ENCODE measurements at regions not wholly inside any gene's neighbourhood (a gene's known extent, or its start where the extent isn't known, plus 50 kb on each side); places are given as distances from the start of the nearest gene placed in this dataset.

DNA sequence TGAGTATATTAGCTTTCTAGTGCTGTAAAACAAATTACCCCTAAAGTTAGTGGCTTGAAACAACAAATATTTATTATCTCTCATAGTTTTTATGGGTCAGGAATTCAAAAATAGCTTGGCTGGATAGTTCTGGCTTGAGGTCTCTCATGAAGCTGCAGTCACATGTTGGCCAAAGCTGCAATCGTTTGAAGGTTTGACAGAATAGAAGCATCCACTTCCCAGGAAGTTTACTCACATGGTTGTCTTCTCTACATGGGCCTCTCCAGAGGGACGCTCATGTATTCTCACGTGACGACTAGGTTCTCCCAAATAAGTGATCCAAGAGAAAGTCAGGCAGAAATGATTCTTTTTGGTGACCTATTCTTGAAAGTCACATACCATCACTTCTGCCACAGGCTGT lies 99.1 kb downstream of the NIBAN1 start:
- Histone ChIP-seq H3K4me3 (no peak overlapping the region), H3K4me1 (ENCODE audit: control insufficient read depth in 1 of 2, low read depth in 2 of 2) (peaks cover 29 to 51% of the 10 kb centered on the region in 2 donors), H3K36me3 (no peaks in the 10 kb centered on the region), H3K27me3 (replicated peaks; ENCODE audit: insufficient read depth) (no peaks in the 10 kb centered on the region), H3K9me3 (no peaks in the 10 kb centered on the region), H3K27ac (peak overlapping the region; percentile 1 to 14)
- DNase-seq (ENCODE audit: low spot score), result no peak
- no peak for ATAC-seq (ENCODE audit: insufficient number of reproducible peaks, low FRiP score, low read depth)
- TF ChIP-seq, protein P1, sequence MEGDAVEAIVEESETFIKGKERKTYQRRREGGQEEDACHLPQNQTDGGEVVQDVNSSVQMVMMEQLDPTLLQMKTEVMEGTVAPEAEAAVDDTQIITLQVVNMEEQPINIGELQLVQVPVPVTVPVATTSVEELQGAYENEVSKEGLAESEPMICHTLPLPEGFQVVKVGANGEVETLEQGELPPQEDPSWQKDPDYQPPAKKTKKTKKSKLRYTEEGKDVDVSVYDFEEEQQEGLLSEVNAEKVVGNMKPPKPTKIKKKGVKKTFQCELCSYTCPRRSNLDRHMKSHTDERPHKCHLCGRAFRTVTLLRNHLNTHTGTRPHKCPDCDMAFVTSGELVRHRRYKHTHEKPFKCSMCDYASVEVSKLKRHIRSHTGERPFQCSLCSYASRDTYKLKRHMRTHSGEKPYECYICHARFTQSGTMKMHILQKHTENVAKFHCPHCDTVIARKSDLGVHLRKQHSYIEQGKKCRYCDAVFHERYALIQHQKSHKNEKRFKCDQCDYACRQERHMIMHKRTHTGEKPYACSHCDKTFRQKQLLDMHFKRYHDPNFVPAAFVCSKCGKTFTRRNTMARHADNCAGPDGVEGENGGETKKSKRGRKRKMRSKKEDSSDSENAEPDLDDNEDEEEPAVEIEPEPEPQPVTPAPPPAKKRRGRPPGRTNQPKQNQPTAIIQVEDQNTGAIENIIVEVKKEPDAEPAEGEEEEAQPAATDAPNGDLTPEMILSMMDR (IDR thresholded peaks at IDR 0.05), result no peak

DNA sequence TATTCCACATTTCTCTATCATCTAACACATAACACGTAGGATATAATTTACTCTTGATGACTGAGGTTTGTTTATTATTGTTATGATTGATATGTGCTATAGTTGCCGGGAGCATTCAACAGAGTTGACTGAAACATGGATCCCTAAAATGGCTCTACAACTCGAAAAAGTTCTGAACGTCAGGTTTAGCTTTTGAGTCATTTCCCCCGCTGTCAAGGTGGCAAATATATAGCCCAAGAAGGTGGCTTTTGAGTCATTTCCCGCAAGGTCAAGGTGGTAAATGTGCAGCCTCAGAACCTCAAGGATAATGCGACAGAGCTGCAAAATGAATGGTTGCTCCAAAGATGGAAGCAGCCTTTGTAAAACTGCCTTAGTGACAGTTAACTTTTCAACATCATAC lies 104.0 kb downstream of the NIBAN1 start:
- no peaks in the 10 kb centered on the region for H3K36me3 ChIP-seq
- TF ChIP-seq, protein P1 (IDR thresholded peaks at IDR 0.05), result no peak
- H3K27ac ChIP-seq, result no peak overlapping the region
- no peak for ATAC-seq (ENCODE audit: insufficient number of reproducible peaks, low FRiP score, low read depth)
- peaks cover 22 to 34% of the 10 kb centered on the region in 2 donors for H3K4me1 ChIP-seq (ENCODE audit: control insufficient read depth in 1 of 2, low read depth in 2 of 2)
- no peak overlapping the region for H3K4me3 ChIP-seq
- H3K27me3 ChIP-seq (replicated peaks; ENCODE audit: insufficient read depth), result no peaks in the 10 kb centered on the region
- H3K9me3 ChIP-seq, result no peaks in the 10 kb centered on the region
- no peak for DNase-seq (ENCODE audit: low spot score)

GRCh38 chr1:184867866-184868689 lies 106.2 kb downstream of the NIBAN1 start:
- H3K9me3 ChIP-seq, result no peaks in the 10 kb centered on the region
- no peaks in the 10 kb centered on the region for H3K36me3 ChIP-seq
- H3K4me1 ChIP-seq (ENCODE audit: control insufficient read depth in 1 of 2, low read depth in 2 of 2), result peaks cover 22 to 31% of the 10 kb centered on the region in 2 donors
- no peaks in the 10 kb centered on the region for H3K27me3 ChIP-seq (replicated peaks; ENCODE audit: insufficient read depth)
- TF ChIP-seq, protein P1 (IDR thresholded peaks at IDR 0.05), result no peak
- no peak for DNase-seq (ENCODE audit: low spot score)
- H3K4me3 ChIP-seq, result no peak overlapping the region
- no peak for ATAC-seq (ENCODE audit: insufficient number of reproducible peaks, low FRiP score, low read depth)
- peak overlapping the region; percentile 70 to 71 for H3K27ac ChIP-seq

DNA sequence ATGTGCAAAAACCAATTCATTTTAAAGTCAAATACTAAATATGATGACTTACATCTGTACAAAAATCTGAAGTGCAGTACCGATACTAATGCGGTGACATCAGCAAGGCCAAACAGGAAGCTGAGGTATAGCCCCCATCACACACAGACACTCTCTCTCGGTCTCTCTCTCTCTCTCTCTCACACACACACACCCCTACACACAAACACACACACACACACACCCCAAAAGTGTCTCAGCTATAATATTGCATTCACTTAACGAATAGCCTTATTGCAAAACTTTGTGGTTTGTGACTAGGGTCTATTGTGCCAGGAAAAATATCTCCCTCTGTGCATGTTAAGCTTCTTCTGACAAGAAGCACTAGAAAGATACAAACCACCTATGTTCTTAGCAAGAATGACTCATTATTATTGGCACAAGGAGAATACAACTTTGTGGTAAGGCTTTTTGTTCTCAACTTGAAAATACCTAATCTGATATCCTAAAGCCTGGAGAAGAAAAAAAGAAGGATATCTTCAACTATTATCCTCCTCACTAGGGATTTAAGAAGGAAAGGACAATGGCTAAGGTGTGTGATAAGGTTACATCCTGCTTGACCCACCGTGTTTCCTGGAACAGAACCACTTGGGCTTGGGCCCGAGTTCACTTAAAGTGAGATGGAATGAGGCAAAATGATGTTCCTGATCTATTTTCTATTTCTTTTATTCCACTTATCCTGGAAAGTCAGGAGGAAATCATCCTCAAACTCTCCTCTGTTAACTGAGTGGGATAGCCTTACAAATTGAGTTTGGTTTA lies 107.1 kb downstream of the NIBAN1 start:
- Histone ChIP-seq H3K27me3 (replicated peaks; ENCODE audit: insufficient read depth) (no peaks in the 10 kb centered on the region), H3K9me3 (no peaks in the 10 kb centered on the region), H3K4me3 (no peak overlapping the region), H3K27ac (peak overlapping the region; percentile 70 to 71), H3K4me1 (ENCODE audit: control insufficient read depth in 1 of 2, low read depth in 2 of 2) (peaks cover 20 to 31% of the 10 kb centered on the region in 2 donors), H3K36me3 (no peaks in the 10 kb centered on the region)
- no peak for ATAC-seq (ENCODE audit: insufficient number of reproducible peaks, low FRiP score, low read depth)
- TF ChIP-seq, protein P1 (IDR thresholded peaks at IDR 0.05), result no peak
- DNase-seq (ENCODE audit: low spot score), result no peak

DNA sequence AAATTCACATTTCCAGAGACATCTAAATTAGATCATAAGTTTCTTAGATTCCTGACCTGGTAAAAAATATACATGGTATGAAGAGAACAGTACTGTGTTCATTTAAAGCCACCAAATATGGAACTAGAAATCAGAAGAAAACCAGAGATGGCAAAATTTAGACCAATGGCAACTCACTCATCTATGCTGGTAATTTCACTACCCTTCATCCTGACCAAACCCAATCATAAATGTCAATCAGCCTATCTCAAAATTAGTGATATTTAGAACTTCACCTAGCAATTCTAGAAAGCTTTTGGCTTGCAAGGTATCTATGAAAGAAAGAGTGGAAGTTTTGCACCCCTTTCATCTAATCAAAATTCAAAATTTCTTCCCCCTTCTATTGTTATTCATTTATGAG lies 107.7 kb downstream of the NIBAN1 start:
- Histone ChIP-seq H3K27me3 (replicated peaks; ENCODE audit: insufficient read depth) (no peaks in the 10 kb centered on the region), H3K27ac (peak overlapping the region in 1 of 2 donors; percentile 71), H3K36me3 (no peaks in the 10 kb centered on the region), H3K4me1 (ENCODE audit: control insufficient read depth in 1 of 2, low read depth in 2 of 2) (peaks cover 22 to 31% of the 10 kb centered on the region in 2 donors), H3K9me3 (no peaks in the 10 kb centered on the region), H3K4me3 (no peak overlapping the region)
- DNase-seq (ENCODE audit: low spot score), result no peak
- TF ChIP-seq, protein P1 (IDR thresholded peaks at IDR 0.05), result no peak
- no peak for ATAC-seq (ENCODE audit: insufficient number of reproducible peaks, low FRiP score, low read depth)

All from thoracic aorta (tissue), 2 donors.